Stimulated activated naive CD8-positive, alpha-beta T cell treated with anti-CD3 and anti-CD28 coated beads, Interleukin-15, Interleukin-2, amounts not matched to agents 100 ng/mL and 50 ng/mL, for 24 hours (primary cell): ENCODE measurements at regions not wholly inside any gene's neighbourhood (a gene's known extent, or its start where the extent isn't known, plus 50 kb on each side); places are given as distances from the start of the nearest gene placed in this dataset.
"Not testable (repeated sequence)": the region's sequence is repeated elsewhere in the genome, so short reads cannot be mapped to it uniquely, and the experiment has no call there.

ENCODE experiments used
- H3K27ac Mint-ChIP-seq: one replicate; pipeline ENCODE4 v1.8.0; 2021; ENCODE audit warnings: mild to moderate bottlenecking, mixed read lengths
- H3K27me3 Mint-ChIP-seq: one replicate; pipeline ENCODE4 v1.8.0; 2021; ENCODE audit warnings: mixed read lengths
- H3K36me3 Mint-ChIP-seq: one replicate; pipeline ENCODE4 v1.8.0; 2021; ENCODE audit warnings: low read depth, mixed read lengths
- H3K4me1 Mint-ChIP-seq: one replicate; pipeline ENCODE4 v1.8.0; 2021; ENCODE audit warnings: low read depth, mixed read lengths
- H3K4me3 Mint-ChIP-seq: one replicate; pipeline ENCODE4 v1.8.0; 2021; ENCODE audit warnings: mild to moderate bottlenecking, mixed read lengths
- H3K9me3 Mint-ChIP-seq: one replicate; pipeline ENCODE4 v1.8.0; 2021; ENCODE audit warnings: mixed read lengths

GRCh38 chr15:62903437-62903836 is 139.1 kb upstream of the TPM1 start:
- Mint-ChIP-seq H3K9me3 (no peaks in the 10 kb centered on the region), H3K4me3 (no peak overlapping the region), H3K4me1 (no peaks in the 10 kb centered on the region), H3K27ac (no peak overlapping the region), H3K27me3 (no peaks in the 10 kb centered on the region), H3K36me3 (no peaks in the 10 kb centered on the region)

GRCh38 chr15:62904041-62904910 is 138.3 kb upstream of the TPM1 start:
- Mint-ChIP-seq H3K27me3 (no peaks in the 10 kb centered on the region), H3K4me3 (no peak overlapping the region), H3K4me1 (no peaks in the 10 kb centered on the region), H3K9me3 (no peaks in the 10 kb centered on the region), H3K36me3 (no peaks in the 10 kb centered on the region), H3K27ac (no peak overlapping the region)

- Mint-ChIP-seq H3K27me3 (no peaks in the 10 kb centered on the region), H3K4me3 (no peak overlapping the region), H3K4me1 (no peaks in the 10 kb centered on the region), H3K27ac (no peak overlapping the region), H3K36me3 (no peaks in the 10 kb centered on the region), H3K9me3 (no peaks in the 10 kb centered on the region)
These were observed 135.9 kb upstream of the TPM1 start for GRCh38 chr15:62906627-62907026.

- H3K4me1 Mint-ChIP-seq: no peaks in the 10 kb centered on the region
These were observed 135.3 kb upstream of the TPM1 start for GRCh38 chr15:62907275-62907674.

GRCh38 chr15:62908341-62908740 is 134.2 kb upstream of the TPM1 start:
- not testable (repeated sequence) for H3K36me3 Mint-ChIP-seq, H3K4me1 Mint-ChIP-seq, H3K9me3 Mint-ChIP-seq

More at GRCh38 chr15:62907275-62907674, 135.3 kb upstream of the TPM1 start:
- no peaks in the 10 kb centered on the region for H3K27me3 Mint-ChIP-seq
- H3K9me3 Mint-ChIP-seq: no peaks in the 10 kb centered on the region
- no peak overlapping the region for H3K4me3 Mint-ChIP-seq
- no peak overlapping the region for H3K27ac Mint-ChIP-seq
- no peaks in the 10 kb centered on the region for H3K36me3 Mint-ChIP-seq

GRCh38 chr15:62909257-62909656 is 133.3 kb upstream of the TPM1 start:
- Mint-ChIP-seq H3K9me3 (no peaks in the 10 kb centered on the region), H3K27ac (no peak overlapping the region), H3K4me3 (no peak overlapping the region)

More at GRCh38 chr15:62908341-62908740, 134.2 kb upstream of the TPM1 start:
- not testable (repeated sequence) for H3K4me3 Mint-ChIP-seq, H3K27me3 Mint-ChIP-seq, H3K27ac Mint-ChIP-seq

GRCh38 chr15:62912282-62912681 is 130.3 kb upstream of the TPM1 start:
- peaks cover 21% of the 10 kb centered on the region for H3K27me3 Mint-ChIP-seq
- no peaks in the 10 kb centered on the region for H3K9me3 Mint-ChIP-seq

More at GRCh38 chr15:62909257-62909656, 133.3 kb upstream of the TPM1 start:
- Mint-ChIP-seq H3K4me1 (no peaks in the 10 kb centered on the region), H3K36me3 (no peaks in the 10 kb centered on the region), H3K27me3 (peaks cover 5% of the 10 kb centered on the region)

GRCh38 chr15:62912808-62913207 is 129.7 kb upstream of the TPM1 start:
- H3K27me3 Mint-ChIP-seq: peaks cover 21% of the 10 kb centered on the region
- no peak overlapping the region for H3K4me3 Mint-ChIP-seq
- H3K36me3 Mint-ChIP-seq: no peaks in the 10 kb centered on the region
- no peak overlapping the region for H3K27ac Mint-ChIP-seq
- no peaks in the 10 kb centered on the region for H3K4me1 Mint-ChIP-seq
- H3K9me3 Mint-ChIP-seq: no peaks in the 10 kb centered on the region

More at GRCh38 chr15:62912282-62912681, 130.3 kb upstream of the TPM1 start:
- no peak overlapping the region for H3K4me3 Mint-ChIP-seq
- H3K27ac Mint-ChIP-seq: no peak overlapping the region
- no peaks in the 10 kb centered on the region for H3K36me3 Mint-ChIP-seq
- H3K4me1 Mint-ChIP-seq: no peaks in the 10 kb centered on the region

GRCh38 chr15:62913246-62913645 is 129.3 kb upstream of the TPM1 start:
- Mint-ChIP-seq H3K9me3 (no peaks in the 10 kb centered on the region), H3K4me1 (no peaks in the 10 kb centered on the region), H3K36me3 (no peaks in the 10 kb centered on the region), H3K4me3 (no peak overlapping the region), H3K27me3 (peaks cover 21% of the 10 kb centered on the region), H3K27ac (no peak overlapping the region)

- Mint-ChIP-seq H3K4me1 (no peaks in the 10 kb centered on the region), H3K27me3 (peaks cover 21% of the 10 kb centered on the region), H3K4me3 (no peak overlapping the region), H3K36me3 (no peaks in the 10 kb centered on the region), H3K9me3 (no peaks in the 10 kb centered on the region), H3K27ac (no peak overlapping the region)
These were observed 128.0 kb upstream of the TPM1 start for GRCh38 chr15:62914461-62915079.

GRCh38 chr15:62920682-62921502 is 121.7 kb upstream of the TPM1 start:
- no peak overlapping the region for H3K4me3 Mint-ChIP-seq
- H3K27me3 Mint-ChIP-seq: peaks cover 10% of the 10 kb centered on the region
- no peak overlapping the region for H3K27ac Mint-ChIP-seq
- H3K9me3 Mint-ChIP-seq: no peaks in the 10 kb centered on the region
- H3K36me3 Mint-ChIP-seq: no peaks in the 10 kb centered on the region
- no peaks in the 10 kb centered on the region for H3K4me1 Mint-ChIP-seq

- Mint-ChIP-seq H3K27ac (no peak overlapping the region), H3K9me3 (no peaks in the 10 kb centered on the region), H3K4me1 (no peaks in the 10 kb centered on the region), H3K36me3 (no peaks in the 10 kb centered on the region), H3K27me3 (peaks cover 14% of the 10 kb centered on the region), H3K4me3 (no peak overlapping the region)
These were observed 120.0 kb upstream of the TPM1 start for GRCh38 chr15:62922514-62922913.

GRCh38 chr15:62925875-62926274 is 116.7 kb upstream of the TPM1 start:
- no peaks in the 10 kb centered on the region for H3K36me3 Mint-ChIP-seq
- no peak overlapping the region for H3K27ac Mint-ChIP-seq
- no peak overlapping the region for H3K4me3 Mint-ChIP-seq
- H3K27me3 Mint-ChIP-seq: peaks cover 22% of the 10 kb centered on the region
- H3K4me1 Mint-ChIP-seq: no peaks in the 10 kb centered on the region
- no peaks in the 10 kb centered on the region for H3K9me3 Mint-ChIP-seq

- no peaks in the 10 kb centered on the region for H3K36me3 Mint-ChIP-seq
- no peaks in the 10 kb centered on the region for H3K9me3 Mint-ChIP-seq
- H3K27me3 Mint-ChIP-seq: peaks cover 29% of the 10 kb centered on the region
- H3K27ac Mint-ChIP-seq: no peak overlapping the region
- H3K4me3 Mint-ChIP-seq: no peak overlapping the region
- no peaks in the 10 kb centered on the region for H3K4me1 Mint-ChIP-seq
These were observed 115.4 kb upstream of the TPM1 start for GRCh38 chr15:62927196-62927595.

- H3K27ac Mint-ChIP-seq: no peak overlapping the region
- H3K36me3 Mint-ChIP-seq: no peaks in the 10 kb centered on the region
- H3K4me3 Mint-ChIP-seq: no peak overlapping the region
- no peaks in the 10 kb centered on the region for H3K4me1 Mint-ChIP-seq
- H3K9me3 Mint-ChIP-seq: no peaks in the 10 kb centered on the region
- H3K27me3 Mint-ChIP-seq: peaks cover 36% of the 10 kb centered on the region
These were observed 114.7 kb upstream of the TPM1 start for GRCh38 chr15:62927836-62928235.
